ENCODE measurements at regions not wholly inside any gene's neighbourhood (a gene's known extent, or its start where the extent isn't known, plus 50 kb on each side); places are given as distances from the start of the nearest gene placed in this dataset.

GRCh38 chr6:43989581-43990146, 137.6 kb downstream of the MRPL14 start:
- no peak overlapping the region for H3K4me3 ChIP-seq
- no peak for DNase-seq
- H3K9me3 ChIP-seq (replicated peaks in 1 of 3), result no peaks in the 10 kb centered on the region
- no peaks in the 10 kb centered on the region for H3K27me3 ChIP-seq
- intact Hi-C loops (cut with DNase I), result no loop called here
- no peaks in the 10 kb centered on the region for H3K36me3 ChIP-seq (replicated peaks in 1 of 2)
- no peak for TF ChIP-seq POLR2A (IDR thresholded peaks at IDR 0.05)
- TF ChIP-seq, protein P1, sequence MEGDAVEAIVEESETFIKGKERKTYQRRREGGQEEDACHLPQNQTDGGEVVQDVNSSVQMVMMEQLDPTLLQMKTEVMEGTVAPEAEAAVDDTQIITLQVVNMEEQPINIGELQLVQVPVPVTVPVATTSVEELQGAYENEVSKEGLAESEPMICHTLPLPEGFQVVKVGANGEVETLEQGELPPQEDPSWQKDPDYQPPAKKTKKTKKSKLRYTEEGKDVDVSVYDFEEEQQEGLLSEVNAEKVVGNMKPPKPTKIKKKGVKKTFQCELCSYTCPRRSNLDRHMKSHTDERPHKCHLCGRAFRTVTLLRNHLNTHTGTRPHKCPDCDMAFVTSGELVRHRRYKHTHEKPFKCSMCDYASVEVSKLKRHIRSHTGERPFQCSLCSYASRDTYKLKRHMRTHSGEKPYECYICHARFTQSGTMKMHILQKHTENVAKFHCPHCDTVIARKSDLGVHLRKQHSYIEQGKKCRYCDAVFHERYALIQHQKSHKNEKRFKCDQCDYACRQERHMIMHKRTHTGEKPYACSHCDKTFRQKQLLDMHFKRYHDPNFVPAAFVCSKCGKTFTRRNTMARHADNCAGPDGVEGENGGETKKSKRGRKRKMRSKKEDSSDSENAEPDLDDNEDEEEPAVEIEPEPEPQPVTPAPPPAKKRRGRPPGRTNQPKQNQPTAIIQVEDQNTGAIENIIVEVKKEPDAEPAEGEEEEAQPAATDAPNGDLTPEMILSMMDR (IDR thresholded peaks at IDR 0.05), result no peak
- H3K4me1 ChIP-seq (replicated peaks in 1 of 2), result peaks cover 0 to 6% of the 10 kb centered on the region in 2 donors
- WGBS, 4 donors, result 85 to 92% (median 89%) methylated on average over 2 to 10 of the region's 10 CpGs
- H3K27ac ChIP-seq, result no peak overlapping the region

DNA sequence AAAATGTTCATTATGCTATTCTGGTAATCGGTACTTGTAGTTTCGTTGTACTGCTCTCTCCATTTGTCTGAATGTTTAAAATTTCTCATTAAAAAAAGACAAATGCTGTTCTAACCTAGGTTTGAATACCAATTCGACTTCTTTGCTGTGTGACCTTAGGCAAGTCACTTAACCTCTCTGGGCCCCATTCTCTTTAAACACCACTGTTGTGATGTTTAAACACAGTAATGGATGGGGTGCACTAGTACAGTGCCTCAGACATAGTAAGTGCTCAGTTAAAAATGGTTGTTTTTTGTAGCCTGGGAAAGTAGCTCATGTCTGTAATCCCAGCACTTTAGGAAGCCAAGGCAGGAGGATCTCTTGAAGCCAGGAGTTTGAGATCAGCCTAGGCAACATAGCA, 138.5 kb downstream of the MRPL14 start:
- peaks cover 0 to 6% of the 10 kb centered on the region in 2 donors for H3K4me1 ChIP-seq (replicated peaks in 1 of 2)
- no peaks in the 10 kb centered on the region for H3K27me3 ChIP-seq
- no peaks in the 10 kb centered on the region for H3K36me3 ChIP-seq (replicated peaks in 1 of 2)
- TF ChIP-seq, protein P1 (IDR thresholded peaks at IDR 0.05), result no peak
- TF ChIP-seq POLR2A (IDR thresholded peaks at IDR 0.05), result no peak
- intact Hi-C loops (cut with DNase I), result no loop called here
- H3K4me3 ChIP-seq, result no peak overlapping the region
- WGBS, 4 donors, result 79 to 82% (median 80%) methylated on average over 3 of the region's 3 CpGs
- no peak overlapping the region for H3K27ac ChIP-seq
- no peak for DNase-seq
- no peaks in the 10 kb centered on the region for H3K9me3 ChIP-seq (replicated peaks in 1 of 3)

DNA sequence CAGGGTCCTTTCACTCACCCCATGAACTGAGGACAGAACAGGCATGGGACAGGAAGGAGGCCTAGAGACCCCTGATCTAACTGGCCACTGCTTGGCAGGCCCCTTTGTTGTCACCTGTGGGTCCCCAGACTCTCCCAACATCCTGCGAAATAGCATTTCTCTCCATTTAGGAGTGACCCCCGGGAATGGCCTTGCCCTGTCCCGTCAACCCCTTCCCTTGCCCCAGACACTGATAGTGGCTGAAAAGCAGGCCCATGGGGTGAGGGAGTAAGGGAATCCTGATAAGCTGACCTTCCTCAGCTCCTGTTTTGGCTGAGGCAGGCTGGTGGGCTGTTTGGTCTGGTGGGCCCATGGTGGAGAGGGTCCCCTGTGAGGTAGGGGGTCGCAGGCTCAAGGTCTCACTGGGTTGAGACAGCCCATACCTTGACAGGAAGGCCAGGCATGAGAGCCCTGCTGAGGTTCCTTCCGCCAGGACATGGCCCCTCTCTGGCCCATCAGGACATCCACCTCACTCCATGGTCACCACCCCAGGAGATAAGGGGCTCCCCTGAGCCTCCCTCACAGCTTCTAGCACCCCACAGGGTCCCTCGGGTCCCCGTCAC, 139.3 kb downstream of the MRPL14 start:
- Histone ChIP-seq H3K27ac (no peak overlapping the region), H3K36me3 (replicated peaks in 1 of 2) (no peaks in the 10 kb centered on the region), H3K27me3 (no peaks in the 10 kb centered on the region), H3K4me3 (no peak overlapping the region), H3K4me1 (replicated peaks in 1 of 2) (peaks cover 0 to 6% of the 10 kb centered on the region in 2 donors), H3K9me3 (replicated peaks in 1 of 3) (no peaks in the 10 kb centered on the region)
- intact Hi-C loops (cut with DNase I), result no loop called here
- 72 to 88% (median 84%) methylated on average over 5 to 7 of the region's 7 CpGs for WGBS, 4 donors
- TF ChIP-seq POLR2A (IDR thresholded peaks at IDR 0.05), result no peak
- TF ChIP-seq, protein P1 (IDR thresholded peaks at IDR 0.05), result no peak
- no peak for DNase-seq

- intact Hi-C loops (cut with DNase I), result no loop called here
- 87 to 96% (median 94%) methylated on average over 5 to 7 of the region's 7 CpGs for whole genome bisulfite sequencing, 4 donors
- Histone ChIP-seq H3K27me3 (no peaks in the 10 kb centered on the region), H3K27ac (no peak overlapping the region), H3K9me3 (replicated peaks in 1 of 3) (no peaks in the 10 kb centered on the region), H3K36me3 (replicated peaks in 1 of 2) (no peaks in the 10 kb centered on the region), H3K4me1 (replicated peaks in 1 of 2) (peaks cover 0 to 6% of the 10 kb centered on the region in 2 donors), H3K4me3 (no peak overlapping the region)
- DNase-seq, result no peak
- TF ChIP-seq, protein P1 (IDR thresholded peaks at IDR 0.05), result no peak
- no peak for TF ChIP-seq POLR2A (IDR thresholded peaks at IDR 0.05)
Observed at GRCh38 chr6:43986177-43986825, 141.0 kb downstream of the MRPL14 start.
